ENCODE measurements at regions not wholly inside any gene's neighbourhood (a gene's known extent, or its start where the extent isn't known, plus 50 kb on each side); places are given as distances from the start of the nearest gene placed in this dataset.

DNA sequence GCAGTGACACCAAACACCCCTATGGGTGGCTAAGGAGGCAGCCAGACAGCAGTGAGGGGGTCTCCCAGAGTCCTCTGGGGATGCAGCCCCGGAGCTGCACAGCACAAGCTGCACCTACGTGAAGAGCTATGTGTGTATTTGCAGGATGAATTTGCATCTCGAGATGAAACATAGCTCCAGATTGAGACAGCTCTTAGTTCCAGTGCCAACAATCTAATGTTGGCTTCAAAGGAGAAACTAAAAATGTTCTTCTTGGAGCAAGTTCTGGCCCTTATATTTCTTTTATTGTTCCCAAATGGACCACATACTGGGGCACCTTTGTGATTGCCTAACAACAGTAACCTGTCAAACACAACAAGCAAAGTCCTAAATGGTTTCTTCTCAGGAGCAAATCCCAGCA lies 233.9 kb downstream of the SLC4A3 start:
- intact Hi-C loops (cut with DNase I) = no loop called here
- no peak for TF ChIP-seq POLR2A (IDR thresholded peaks at IDR 0.05)
- TF ChIP-seq, protein P1, sequence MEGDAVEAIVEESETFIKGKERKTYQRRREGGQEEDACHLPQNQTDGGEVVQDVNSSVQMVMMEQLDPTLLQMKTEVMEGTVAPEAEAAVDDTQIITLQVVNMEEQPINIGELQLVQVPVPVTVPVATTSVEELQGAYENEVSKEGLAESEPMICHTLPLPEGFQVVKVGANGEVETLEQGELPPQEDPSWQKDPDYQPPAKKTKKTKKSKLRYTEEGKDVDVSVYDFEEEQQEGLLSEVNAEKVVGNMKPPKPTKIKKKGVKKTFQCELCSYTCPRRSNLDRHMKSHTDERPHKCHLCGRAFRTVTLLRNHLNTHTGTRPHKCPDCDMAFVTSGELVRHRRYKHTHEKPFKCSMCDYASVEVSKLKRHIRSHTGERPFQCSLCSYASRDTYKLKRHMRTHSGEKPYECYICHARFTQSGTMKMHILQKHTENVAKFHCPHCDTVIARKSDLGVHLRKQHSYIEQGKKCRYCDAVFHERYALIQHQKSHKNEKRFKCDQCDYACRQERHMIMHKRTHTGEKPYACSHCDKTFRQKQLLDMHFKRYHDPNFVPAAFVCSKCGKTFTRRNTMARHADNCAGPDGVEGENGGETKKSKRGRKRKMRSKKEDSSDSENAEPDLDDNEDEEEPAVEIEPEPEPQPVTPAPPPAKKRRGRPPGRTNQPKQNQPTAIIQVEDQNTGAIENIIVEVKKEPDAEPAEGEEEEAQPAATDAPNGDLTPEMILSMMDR (IDR thresholded peaks at IDR 0.05) = no peak
- Histone ChIP-seq H3K27me3 (no peaks in the 10 kb centered on the region), H3K9me3 (no peaks in the 10 kb centered on the region), H3K27ac (no peak overlapping the region), H3K36me3 (replicated peaks in 1 of 2; ENCODE audit: insufficient read depth in 1 of 2, low read depth in 2 of 2) (no peaks in the 10 kb centered on the region), H3K4me3 (no peak overlapping the region), H3K4me1 (no peaks in the 10 kb centered on the region)
- whole genome bisulfite sequencing, 2 donors = 55 to 64% methylated on average over 3 of the region's 3 CpGs
- DNase-seq (no peak), ATAC-seq (no peak)

DNA sequence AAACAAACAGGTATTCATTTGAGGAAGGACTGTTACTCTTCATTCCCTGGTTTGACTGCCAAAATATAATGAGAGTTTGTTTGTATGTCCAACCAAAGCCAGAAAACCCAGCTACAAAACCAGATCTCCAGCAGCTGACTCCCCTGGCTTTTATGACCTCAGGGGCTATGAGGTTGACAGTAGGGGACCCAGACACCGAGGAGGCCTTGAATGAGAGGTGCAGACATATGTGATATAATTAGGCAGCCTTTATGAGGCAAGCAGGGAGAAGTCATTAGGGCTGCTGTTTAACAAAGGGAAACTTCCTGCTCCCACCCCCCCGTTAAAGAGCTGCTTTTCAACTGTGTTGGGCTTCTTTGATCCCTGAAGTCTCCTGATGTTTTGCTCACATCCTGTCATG lies 236.7 kb downstream of the SLC4A3 start:
- 34 to 47% methylated on average over 2 of the region's 2 CpGs for WGBS, 2 donors
- no peaks in the 10 kb centered on the region for H3K9me3 ChIP-seq

DNA sequence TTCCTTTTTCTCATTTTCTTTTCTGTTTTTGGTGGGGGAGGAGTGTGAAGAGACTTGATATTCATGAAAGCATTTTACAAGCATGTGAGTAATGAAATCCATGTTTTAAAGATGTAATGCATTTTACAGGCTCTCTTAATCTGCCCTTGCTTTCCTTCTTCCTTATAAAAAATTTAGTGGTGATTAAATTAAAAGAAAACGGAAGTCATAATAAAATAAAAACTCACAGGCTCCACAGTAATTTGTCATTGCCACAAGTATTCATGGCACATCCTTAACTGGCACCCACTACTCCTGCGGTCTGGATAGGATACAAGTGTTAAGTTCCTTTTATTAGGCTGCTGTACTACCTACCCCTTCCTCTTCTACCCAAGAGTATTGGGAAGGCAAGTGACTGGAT lies 241.2 kb downstream of the SLC4A3 start:
- Histone ChIP-seq H3K4me1 (no peaks in the 10 kb centered on the region), H3K27ac (no peak overlapping the region), H3K9me3 (no peaks in the 10 kb centered on the region), H3K36me3 (replicated peaks in 1 of 2; ENCODE audit: insufficient read depth in 1 of 2, low read depth in 2 of 2) (no peaks in the 10 kb centered on the region), H3K4me3 (no peak overlapping the region), H3K27me3 (no peaks in the 10 kb centered on the region)
- no peak for TF ChIP-seq POLR2A (IDR thresholded peaks at IDR 0.05)
- TF ChIP-seq, protein P1 (IDR thresholded peaks at IDR 0.05) = no peak
- 79% methylated on average over 2 of the region's 2 CpGs for WGBS, 2 donors
- no peak for DNase-seq
- ATAC-seq = no peak
- intact Hi-C loops (cut with DNase I) = no loop called here

More for the DNA sequence above, 236.7 kb downstream of the SLC4A3 start:
- no peak for ATAC-seq
- no peaks in the 10 kb centered on the region for H3K36me3 ChIP-seq (replicated peaks in 1 of 2; ENCODE audit: insufficient read depth in 1 of 2, low read depth in 2 of 2)
- intact Hi-C loops (cut with DNase I) = no loop called here
- H3K27me3 ChIP-seq = no peaks in the 10 kb centered on the region
- H3K4me3 ChIP-seq = no peak overlapping the region
- H3K4me1 ChIP-seq = no peaks in the 10 kb centered on the region
- TF ChIP-seq POLR2A (IDR thresholded peaks at IDR 0.05) = no peak
- TF ChIP-seq, protein P1 (IDR thresholded peaks at IDR 0.05) = no peak
- H3K27ac ChIP-seq = no peak overlapping the region
- DNase-seq = no peak

DNA sequence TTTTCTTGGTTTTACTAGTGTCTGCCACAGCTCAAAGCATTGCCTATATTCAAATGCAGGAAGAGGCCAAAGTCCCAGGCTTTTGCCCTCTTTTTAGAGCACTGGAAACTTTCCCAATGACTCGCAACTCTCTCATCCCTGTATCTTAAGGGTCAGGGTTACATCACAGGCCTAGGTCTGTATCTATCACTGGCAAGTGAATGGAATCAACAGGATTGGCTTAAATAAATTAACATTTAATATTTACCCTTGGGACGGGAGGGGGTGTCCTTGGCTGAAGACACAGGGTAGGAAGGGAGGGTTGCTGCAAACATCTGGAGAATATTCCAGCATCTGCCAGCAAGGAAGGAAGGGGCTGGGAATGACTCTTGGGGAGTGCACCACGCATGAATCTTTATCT lies 242.6 kb downstream of the SLC4A3 start:
- TF ChIP-seq POLR2A (IDR thresholded peaks at IDR 0.05) = no peak
- TF ChIP-seq, protein P1 (IDR thresholded peaks at IDR 0.05) = no peak
- intact Hi-C loops (cut with DNase I) = no loop called here
- ATAC-seq = no peak
- no peaks in the 10 kb centered on the region for H3K27me3 ChIP-seq
- H3K4me1 ChIP-seq = no peaks in the 10 kb centered on the region
- H3K4me3 ChIP-seq = no peak overlapping the region
- no peaks in the 10 kb centered on the region for H3K36me3 ChIP-seq (replicated peaks in 1 of 2; ENCODE audit: insufficient read depth in 1 of 2, low read depth in 2 of 2)
- WGBS, 2 donors = 45 to 50% methylated on average over 3 of the region's 3 CpGs
- no peak for DNase-seq
- H3K9me3 ChIP-seq = no peaks in the 10 kb centered on the region
- no peak overlapping the region for H3K27ac ChIP-seq

DNA sequence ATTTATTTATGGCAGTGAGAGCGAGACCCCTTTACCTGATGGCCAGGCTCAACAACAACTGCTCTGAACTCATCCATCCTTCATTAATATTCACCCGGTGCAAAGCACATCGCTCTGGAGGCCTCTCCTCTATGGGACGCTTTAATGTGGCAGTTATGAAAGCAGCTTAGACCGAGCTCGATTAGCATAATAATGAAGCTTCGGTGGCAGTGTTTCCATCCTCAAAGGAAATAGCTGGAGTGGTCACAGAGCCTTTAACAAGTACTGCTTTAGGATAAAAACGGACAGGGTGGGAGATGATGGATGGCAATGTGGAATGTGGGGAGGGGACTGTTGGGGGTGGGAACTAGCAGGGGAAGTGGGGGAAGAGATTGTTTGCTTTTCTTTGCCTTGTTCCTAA lies 243.9 kb downstream of the SLC4A3 start:
- Histone ChIP-seq H3K9me3 (no peaks in the 10 kb centered on the region), H3K27ac (no peak overlapping the region), H3K36me3 (replicated peaks in 1 of 2; ENCODE audit: insufficient read depth in 1 of 2, low read depth in 2 of 2) (no peaks in the 10 kb centered on the region), H3K4me3 (no peak overlapping the region), H3K4me1 (no peaks in the 10 kb centered on the region), H3K27me3 (no peaks in the 10 kb centered on the region)
- intact Hi-C loops (cut with DNase I) = no loop called here
- ATAC-seq (no peak), DNase-seq (no peak)
- TF ChIP-seq POLR2A (IDR thresholded peaks at IDR 0.05) = no peak
- TF ChIP-seq, protein P1 (IDR thresholded peaks at IDR 0.05) = no peak
- 59 to 62% methylated on average over 8 of the region's 8 CpGs for WGBS, 2 donors

All from body of pancreas (tissue), 4 donors.